Skeletal muscle satellite cell (primary cell): ENCODE measurements at regions not wholly inside any gene's neighbourhood (a gene's known extent, or its start where the extent isn't known, plus 50 kb on each side); places are given as distances from the start of the nearest gene placed in this dataset. TPM values are rescaled to one million over a fixed set of nuclear protein-coding genes. Genes with fewer than 3 reads are reported as not detected.
A peak's percentile ranks its signal among the peaks of the same experiment; 100 is the strongest.

Source experiments
- small RNA-seq: library from RNA; depleted of rRNA; stranded (forward); fragments of <200 nt; gene quantifications from one replicate; pipeline ENCODE3, GENCODE V24; 2012

Small RNA genes lying in the stretch of these regions (small RNA-seq; reads per million reads assigned to genes)
- gene RF00002 (1.1 reads per million, percentile 38 among the genes with 10 or more reads in this experiment), gene RF00019 (not detected)
